ENCODE measurements at regions not wholly inside any gene's neighbourhood (a gene's known extent, or its start where the extent isn't known, plus 50 kb on each side); places are given as distances from the start of the nearest gene placed in this dataset.

GRCh38 chr1:239686386-239686785, 300.0 kb downstream of the CHRM3 start:
- H3K9me3 ChIP-seq, result no peaks in the 10 kb centered on the region
- H3K36me3 ChIP-seq, result no peaks in the 10 kb centered on the region
- TF ChIP-seq POLR2A (IDR thresholded peaks at IDR 0.05), result no peak
- TF ChIP-seq CTCF (IDR thresholded peaks at IDR 0.05 in 8 of 11, conservative IDR thresholded peaks at IDR 0.05 in 3 of 11), result no peak
- no peak for TF ChIP-seq POLR2AphosphoS5 (IDR thresholded peaks at IDR 0.05)
- no peak overlapping the region for H3K4me3 ChIP-seq
- H3K27me3 ChIP-seq (replicated peaks in 1 of 7), result no peaks in the 10 kb centered on the region
- WGBS, 5 donors, result 74 to 82% (median 77%) methylated on average over 2 of the region's 2 CpGs
- no peak for DNase-seq
- no peak overlapping the region for H3K27ac ChIP-seq
- intact Hi-C loops (cut with DNase I; ENCODE audit: low total_unique reads), result no loop called here
- H3K4me1 ChIP-seq, result peaks cover 0 to 6% (median 0%) of the 10 kb centered on the region in 6 donors

DNA sequence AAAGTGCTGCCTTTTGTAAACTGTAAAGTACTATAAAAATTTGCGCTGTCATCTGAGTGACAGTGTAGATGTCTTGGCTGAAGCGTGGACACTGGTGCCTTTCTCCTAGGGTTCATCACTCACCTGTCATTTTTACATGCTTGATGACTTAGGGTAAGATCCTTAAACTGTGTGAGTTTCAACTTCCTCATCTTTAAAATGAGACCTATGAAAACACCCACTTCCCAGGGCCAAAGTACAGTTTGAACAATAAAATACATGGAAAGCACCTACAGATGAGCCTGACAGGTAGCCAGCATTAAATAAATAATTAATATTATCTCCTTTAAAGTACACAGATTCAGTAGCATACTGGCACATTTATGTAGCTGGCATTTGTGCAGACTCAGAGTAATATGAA, 309.9 kb downstream of the CHRM3 start:
- intact Hi-C loops (cut with DNase I; ENCODE audit: low total_unique reads), result no loop called here
- no peaks in the 10 kb centered on the region for H3K36me3 ChIP-seq
- TF ChIP-seq POLR2AphosphoS5 (IDR thresholded peaks at IDR 0.05), result no peak
- TF ChIP-seq CTCF (IDR thresholded peaks at IDR 0.05 in 8 of 11, conservative IDR thresholded peaks at IDR 0.05 in 3 of 11), result no peak
- TF ChIP-seq POLR2A (IDR thresholded peaks at IDR 0.05), result no peak
- 82 to 95% (median 93%) methylated on average over 2 of the region's 2 CpGs for WGBS, 5 donors
- H3K4me3 ChIP-seq, result no peak overlapping the region
- H3K9me3 ChIP-seq, result peaks cover 0 to 12% (median 4%) of the 10 kb centered on the region in 8 donors
- H3K4me1 ChIP-seq, result peaks cover 0 to 16% (median 0%) of the 10 kb centered on the region in 6 donors
- no peaks in the 10 kb centered on the region for H3K27me3 ChIP-seq (replicated peaks in 1 of 7)
- H3K27ac ChIP-seq, result no peak overlapping the region
- no peak for DNase-seq

GRCh38 chr1:239700667-239701066, 314.3 kb downstream of the CHRM3 start:
- Histone ChIP-seq H3K36me3 (no peaks in the 10 kb centered on the region), H3K4me3 (no peak overlapping the region), H3K27me3 (replicated peaks in 1 of 7) (no peaks in the 10 kb centered on the region), H3K27ac (no peak overlapping the region), H3K9me3 (peaks cover 0 to 5% (median 0%) of the 10 kb centered on the region in 8 donors), H3K4me1 (no peaks in the 10 kb centered on the region)
- no peak for DNase-seq
- TF ChIP-seq POLR2AphosphoS5 (IDR thresholded peaks at IDR 0.05) (no peak), POLR2A (IDR thresholded peaks at IDR 0.05) (no peak), CTCF (IDR thresholded peaks at IDR 0.05 in 8 of 11, conservative IDR thresholded peaks at IDR 0.05 in 3 of 11) (no peak)
- WGBS, 5 donors, result 81 to 91% (median 84%) methylated on average over 6 of the region's 6 CpGs
- intact Hi-C loops (cut with DNase I; ENCODE audit: low total_unique reads), result no loop called here

DNA sequence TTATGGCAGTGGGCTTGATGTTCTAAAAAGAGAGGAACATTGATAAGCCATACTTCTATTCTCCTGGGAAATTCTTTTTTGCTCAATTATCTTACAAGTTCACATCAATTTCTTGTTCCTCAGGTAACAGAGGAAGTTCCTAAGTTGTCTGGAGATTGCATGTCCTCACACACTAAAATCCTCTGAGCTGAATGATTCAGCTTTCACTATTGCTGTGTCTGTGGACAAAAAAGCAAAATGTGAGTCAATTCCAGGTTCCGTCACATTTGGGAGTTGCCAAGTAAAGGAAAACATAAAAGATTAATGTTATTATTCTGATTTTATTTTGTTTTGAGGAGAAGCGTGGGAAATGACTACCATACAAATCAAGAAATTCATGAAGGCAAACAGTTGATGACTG, 316.7 kb downstream of the CHRM3 start:
- intact Hi-C loops (cut with DNase I; ENCODE audit: low total_unique reads), result no loop called here
- no peak for TF ChIP-seq POLR2AphosphoS5 (IDR thresholded peaks at IDR 0.05)
- TF ChIP-seq CTCF (IDR thresholded peaks at IDR 0.05 in 8 of 11, conservative IDR thresholded peaks at IDR 0.05 in 3 of 11), result no peak
- TF ChIP-seq POLR2A (IDR thresholded peaks at IDR 0.05), result no peak
- Histone ChIP-seq H3K27ac (no peak overlapping the region), H3K27me3 (replicated peaks in 1 of 7) (no peaks in the 10 kb centered on the region), H3K4me1 (no peaks in the 10 kb centered on the region), H3K4me3 (no peak overlapping the region), H3K9me3 (no peaks in the 10 kb centered on the region), H3K36me3 (no peaks in the 10 kb centered on the region)
- no peak for DNase-seq
- 81 to 91% (median 87%) methylated on average over 2 of the region's 2 CpGs for WGBS, 5 donors
